Activated CD8-positive, alpha-beta memory T cell treated with anti-CD3 and anti-CD28 coated beads for 24 hours (primary cell): ENCODE measurements at regions not wholly inside any gene's neighbourhood (a gene's known extent, or its start where the extent isn't known, plus 50 kb on each side); places are given as distances from the start of the nearest gene placed in this dataset.
"Not testable (repeated sequence)": the region's sequence is repeated elsewhere in the genome, so short reads cannot be mapped to it uniquely, and the experiment has no call there.

Experiments used
- DNase-seq: peaks from one replicate; pipeline ENCODE4 v3.0.0-alpha.2; 2020

- no peak for DNase-seq
Measured at GRCh38 chr5:4613440-4613839, 526.7 kb upstream of the ADAMTS16 start.

DNA sequence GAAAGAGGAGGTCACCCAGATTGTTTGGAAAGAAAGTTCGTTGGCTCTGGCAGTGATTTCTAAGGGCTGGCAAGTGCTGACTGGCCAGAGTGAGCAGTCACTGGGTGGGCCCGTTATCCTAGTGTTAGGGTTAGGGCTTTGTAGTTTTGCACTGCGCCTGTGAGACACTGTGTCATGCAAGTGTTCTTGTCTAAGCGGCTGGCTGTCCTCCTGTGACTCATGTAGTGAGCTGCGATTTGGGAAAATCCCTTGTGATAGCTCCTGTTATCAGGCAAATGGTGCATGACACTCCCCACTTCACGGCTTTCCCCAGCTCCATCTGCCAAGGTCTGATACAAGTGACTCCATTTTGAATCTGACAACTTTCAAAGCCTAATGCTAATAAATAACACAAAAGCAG is 526.0 kb upstream of the ADAMTS16 start:
- DNase-seq = no peak

DNA sequence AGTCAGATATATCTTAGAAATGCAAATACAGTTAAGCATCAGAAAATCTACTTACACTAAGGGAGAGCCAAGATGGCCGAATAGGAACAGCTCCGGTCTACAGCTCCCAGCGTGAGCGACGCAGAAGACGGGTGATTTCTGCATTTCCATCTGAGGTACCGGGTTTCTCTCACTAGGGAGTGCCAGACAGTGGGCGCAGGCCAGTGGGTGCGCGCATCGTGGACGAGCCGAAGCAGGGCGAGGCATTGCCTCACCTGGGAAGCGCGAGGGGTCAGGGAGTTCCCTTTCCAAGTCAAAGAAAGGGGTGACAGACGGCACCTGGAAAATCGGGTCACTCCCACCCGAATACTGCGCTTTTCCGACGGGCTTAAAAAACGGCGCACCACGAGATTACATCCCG is 524.8 kb upstream of the ADAMTS16 start:
- DNase-seq = not testable (repeated sequence)

- DNase-seq = no peak
Measured at GRCh38 chr5:4625206-4625896, 514.8 kb upstream of the ADAMTS16 start.

DNA sequence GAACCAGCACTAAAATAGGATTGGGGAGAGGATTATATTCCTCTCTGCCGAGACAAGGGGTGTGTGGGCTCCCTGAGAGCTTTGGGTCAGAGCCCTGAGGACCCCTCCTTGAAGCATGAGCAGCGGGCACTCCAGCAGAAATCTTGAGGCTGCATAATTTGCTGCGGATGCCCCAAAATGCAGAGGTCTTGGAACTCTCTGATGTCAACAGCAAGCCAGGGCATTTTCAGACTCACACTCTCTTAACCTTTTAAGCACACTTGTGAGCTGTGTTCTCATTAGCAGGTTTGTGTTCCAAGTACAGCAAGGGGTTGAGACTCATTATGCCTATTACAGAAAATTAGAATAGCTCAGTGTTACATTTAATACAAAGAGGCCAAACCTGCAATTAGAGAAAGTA is 513.0 kb upstream of the ADAMTS16 start:
- DNase-seq = no peak

DNA sequence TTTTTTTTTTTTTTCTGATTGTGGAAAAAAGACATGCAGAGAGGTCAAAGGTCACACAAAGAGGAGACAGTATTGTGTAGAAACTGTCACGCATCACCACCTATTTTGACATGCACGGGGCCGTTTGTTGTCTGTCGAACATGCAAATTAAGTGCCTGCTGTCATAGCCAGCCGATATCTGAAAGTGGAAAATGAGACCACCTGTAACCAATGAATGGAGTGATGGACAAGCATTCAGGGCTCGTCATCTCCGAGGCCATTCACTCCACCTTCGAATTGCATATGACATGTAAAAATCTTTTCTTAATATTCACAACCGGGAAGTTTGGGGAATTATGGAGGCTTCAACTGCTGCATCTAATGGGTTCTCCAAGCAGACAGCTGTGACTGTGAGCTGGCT is 512.2 kb upstream of the ADAMTS16 start:
- no peak for DNase-seq

DNA sequence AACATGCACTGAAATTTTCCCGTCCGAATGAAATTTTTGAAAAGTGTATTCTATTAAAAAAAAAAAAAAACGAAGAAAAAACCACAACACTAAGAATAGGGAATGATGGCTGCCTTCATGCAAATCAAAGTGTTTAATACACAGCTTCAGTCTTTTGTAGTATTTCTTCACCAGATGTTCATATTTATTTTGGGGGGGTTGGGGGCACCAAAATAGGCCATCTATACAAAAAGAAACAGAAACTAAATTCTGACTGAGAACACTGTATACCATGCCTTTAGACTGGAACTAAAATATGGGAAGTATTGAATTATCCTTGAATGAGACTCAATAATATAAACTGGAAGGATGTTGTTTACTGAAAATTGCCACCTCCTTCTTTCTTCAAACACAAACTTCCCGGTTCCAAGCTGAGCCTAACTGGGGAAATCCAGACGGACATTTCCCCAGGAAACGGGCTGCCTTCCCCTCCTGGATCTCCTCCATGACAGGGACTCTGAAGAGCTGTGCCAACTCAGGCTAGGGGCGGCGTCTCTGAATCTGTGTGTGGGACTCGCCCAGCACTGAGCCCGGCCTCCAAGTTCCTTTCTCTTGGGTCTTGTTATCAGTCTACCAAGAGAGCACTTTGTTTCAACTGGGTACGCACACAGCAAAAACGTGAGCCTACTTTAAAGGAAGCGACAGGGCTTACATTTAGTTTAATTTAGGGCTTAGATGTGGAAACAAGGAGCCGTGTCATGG is 511.3 kb upstream of the ADAMTS16 start:
- DNase-seq = no peak

GRCh38 chr5:4630031-4630430 is 510.1 kb upstream of the ADAMTS16 start:
- no peak for DNase-seq

- no peak for DNase-seq
Measured at GRCh38 chr5:4634342-4634741, 505.8 kb upstream of the ADAMTS16 start.

DNA sequence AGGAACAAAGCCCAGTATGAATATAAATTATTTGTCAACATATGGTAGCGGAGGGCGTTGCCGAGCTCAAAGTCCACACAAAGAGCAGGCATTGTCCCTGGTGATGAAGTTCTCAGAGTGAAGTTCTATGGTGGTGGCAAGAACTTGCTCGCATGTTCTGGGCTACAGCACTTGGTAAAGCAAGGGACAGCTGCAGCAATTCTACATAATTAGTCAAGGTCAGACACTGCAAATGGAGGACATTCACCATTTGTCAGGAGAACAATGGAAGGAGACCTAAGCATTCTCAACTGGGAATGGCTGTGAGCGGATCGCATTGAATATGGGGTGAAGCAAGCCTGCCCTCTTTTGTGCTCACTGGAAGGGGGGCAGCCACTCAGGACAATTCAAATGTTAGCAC is 503.8 kb upstream of the ADAMTS16 start:
- DNase-seq = no peak

DNA sequence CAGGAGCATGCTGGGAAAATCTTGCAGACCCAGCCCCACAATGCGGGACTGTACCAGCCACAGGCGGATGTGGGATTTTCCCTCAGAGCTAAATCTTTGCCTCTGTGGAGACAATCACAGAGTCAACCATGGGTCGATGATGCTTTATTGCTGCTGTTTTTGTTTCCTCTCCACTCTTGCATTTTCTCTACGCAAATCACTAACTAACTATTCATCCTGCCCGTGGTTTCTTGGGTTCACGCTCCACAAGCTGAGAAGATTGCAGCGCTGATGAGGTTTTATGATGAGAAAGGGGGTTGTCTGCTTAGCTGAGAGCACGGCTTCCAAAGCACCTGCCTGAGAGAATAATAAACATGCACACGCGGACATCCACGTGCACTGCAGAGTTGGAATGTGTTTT is 500.2 kb upstream of the ADAMTS16 start:
- DNase-seq = no peak

GRCh38 chr5:4640795-4641194 is 499.3 kb upstream of the ADAMTS16 start:
- DNase-seq = no peak

DNA sequence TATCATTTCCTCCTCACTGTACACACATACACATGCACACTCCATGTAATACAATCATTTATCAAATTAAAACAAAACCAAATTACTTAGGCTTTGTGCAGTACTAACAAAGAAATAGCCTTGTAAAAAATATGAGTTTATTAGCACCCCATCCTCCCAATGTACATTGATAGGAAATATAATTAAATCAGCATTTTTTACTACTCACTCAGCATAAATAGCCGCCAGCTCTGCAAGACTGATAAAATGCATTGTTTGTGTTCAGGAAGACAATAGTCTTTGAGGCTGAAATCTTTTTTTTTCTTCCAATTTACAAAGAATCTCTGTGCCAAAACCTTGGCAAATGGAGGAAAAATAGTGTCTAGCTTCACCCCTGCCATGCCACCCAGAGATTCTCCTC is 497.6 kb upstream of the ADAMTS16 start:
- no peak for DNase-seq

- DNase-seq = no peak
Measured at GRCh38 chr5:4643190-4643589, 496.9 kb upstream of the ADAMTS16 start.

GRCh38 chr5:4643960-4644359 is 496.2 kb upstream of the ADAMTS16 start:
- DNase-seq = no peak

DNA sequence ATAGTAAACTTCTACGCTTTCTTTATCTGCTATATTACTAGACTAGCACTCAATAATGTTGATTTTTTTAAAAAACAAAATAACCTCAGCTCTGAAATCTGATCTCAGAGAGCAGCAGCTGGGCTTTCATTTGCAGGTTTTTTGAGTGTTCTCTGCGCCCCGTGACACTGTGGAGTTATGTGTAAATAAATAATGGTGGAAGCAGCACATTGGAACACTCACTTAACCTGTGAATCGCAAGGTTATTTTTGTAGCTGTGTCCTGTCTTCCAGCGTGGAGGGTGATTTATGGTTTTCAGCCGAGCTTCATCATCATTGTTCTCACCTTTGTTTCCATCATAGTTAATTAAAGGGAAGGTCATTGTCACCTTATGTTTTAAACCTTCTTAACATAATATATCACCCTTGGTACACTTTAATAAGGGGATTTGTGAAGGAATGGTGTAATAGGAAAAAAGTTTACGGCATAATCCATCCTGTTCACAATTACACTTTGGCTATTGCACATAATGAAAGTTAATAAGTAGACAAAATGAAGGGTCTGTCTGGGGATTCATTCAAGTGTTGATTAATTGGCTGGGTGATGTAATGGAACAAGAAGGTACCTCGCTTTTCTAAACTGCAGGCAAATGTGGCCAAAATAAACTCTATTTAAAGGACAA is 493.3 kb upstream of the ADAMTS16 start:
- DNase-seq = no peak

GRCh38 chr5:4647955-4648354 is 492.2 kb upstream of the ADAMTS16 start:
- DNase-seq = no peak

- no peak for DNase-seq
Measured at GRCh38 chr5:4651806-4652565, 488.1 kb upstream of the ADAMTS16 start.

DNA sequence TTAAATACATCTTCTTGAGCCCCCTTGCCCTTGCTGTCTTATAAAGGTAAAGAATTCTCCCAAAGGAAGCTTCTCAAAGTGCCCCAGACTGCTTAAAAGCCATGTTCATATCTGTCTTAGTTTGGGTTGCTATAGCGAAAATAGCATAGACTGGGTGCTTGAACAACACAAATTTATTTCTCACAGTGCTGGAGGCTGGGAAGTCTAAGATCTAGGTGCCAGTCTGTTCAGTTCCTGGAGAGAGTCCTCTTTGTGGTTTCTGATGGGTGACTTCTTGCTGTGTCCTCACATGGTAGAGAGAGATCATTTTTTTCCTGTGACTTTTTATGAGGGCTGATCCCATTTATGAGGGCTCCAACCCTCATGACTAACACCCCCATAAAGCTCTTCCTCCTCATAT is 486.7 kb upstream of the ADAMTS16 start:
- no peak for DNase-seq

DNA sequence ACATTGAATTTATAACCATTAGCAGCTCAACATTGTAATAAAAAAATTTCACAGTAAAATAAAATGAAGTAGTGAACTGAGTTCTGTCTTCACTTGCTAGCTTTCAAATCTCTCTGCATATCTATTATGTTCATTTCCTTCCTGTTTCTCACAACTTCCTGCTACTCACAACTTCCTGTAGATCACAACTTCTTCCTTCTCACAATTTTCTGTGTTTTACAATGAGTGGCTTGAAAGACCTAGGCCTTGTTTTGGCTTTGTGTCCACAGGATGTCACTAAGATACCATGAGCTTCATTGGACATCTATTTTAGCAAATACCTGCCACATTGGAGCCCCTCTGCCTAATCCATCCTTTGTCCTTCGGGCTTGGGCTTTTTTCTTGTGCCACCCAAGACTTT is 480.3 kb upstream of the ADAMTS16 start:
- DNase-seq = no peak

DNA sequence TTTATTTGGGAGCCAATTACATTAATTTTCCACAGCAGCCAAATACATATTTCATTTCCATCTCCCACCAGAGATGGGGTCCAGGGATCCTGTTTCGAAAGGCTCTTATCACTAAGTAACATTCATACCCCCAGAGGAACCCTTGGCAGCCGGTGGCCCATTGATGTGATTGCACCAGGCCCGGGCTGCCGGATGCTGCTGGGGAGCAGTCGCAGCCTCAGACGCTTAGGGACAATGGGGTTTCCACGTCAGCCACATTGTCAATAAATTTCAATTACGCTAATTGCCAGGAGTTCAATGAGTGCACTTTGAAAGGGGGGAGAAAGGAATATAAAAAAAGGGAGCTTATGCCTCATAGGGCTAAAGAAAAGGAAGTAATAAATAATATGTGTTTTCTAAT is 478.8 kb upstream of the ADAMTS16 start:
- DNase-seq = no peak

GRCh38 chr5:4661836-4662235 is 478.3 kb upstream of the ADAMTS16 start:
- DNase-seq = no peak

GRCh38 chr5:4662756-4663155 is 477.4 kb upstream of the ADAMTS16 start:
- no peak for DNase-seq

DNA sequence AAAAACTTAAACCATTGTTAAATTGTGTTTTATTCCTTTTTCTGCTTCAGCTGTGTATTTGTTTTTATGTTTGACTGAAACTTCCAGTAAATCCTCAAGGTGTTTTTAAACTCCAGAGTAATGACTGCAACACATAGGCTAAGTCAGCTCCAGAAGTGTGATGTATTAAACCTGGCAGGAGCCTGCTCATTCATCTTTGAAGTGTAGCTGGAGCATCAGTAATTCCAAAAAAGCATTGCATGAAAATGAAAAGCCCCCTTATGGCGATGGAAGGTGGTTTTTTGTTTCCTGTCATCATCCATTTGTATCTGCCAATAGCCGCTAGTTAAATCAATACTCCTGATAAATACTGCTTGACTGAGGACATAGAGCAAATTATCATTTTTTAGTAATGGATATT is 474.2 kb upstream of the ADAMTS16 start:
- DNase-seq = no peak
